GM18861 (cell line): ENCODE measurements at regions not wholly inside any gene's neighbourhood (a gene's known extent, or its start where the extent isn't known, plus 50 kb on each side); places are given as distances from the start of the nearest gene placed in this dataset.

Source experiments
- ATAC-seq: cut with Tn5 transposase; IDR thresholded peaks from one replicate; pipeline ENCODE4 v1.9.1; 2021; ENCODE audit not compliant: unreplicated experiment

GRCh38 chr7:132072873-132073272 is 503.4 kb downstream of the PLXNA4 start:
- no peak for ATAC-seq

- no peak for ATAC-seq
Observed at GRCh38 chr7:132072165-132072564, 504.1 kb downstream of the PLXNA4 start.

GRCh38 chr7:132069306-132069705 is 507.0 kb downstream of the PLXNA4 start:
- no peak for ATAC-seq

GRCh38 chr7:132066761-132067171 is 509.5 kb downstream of the PLXNA4 start:
- no peak for ATAC-seq

DNA sequence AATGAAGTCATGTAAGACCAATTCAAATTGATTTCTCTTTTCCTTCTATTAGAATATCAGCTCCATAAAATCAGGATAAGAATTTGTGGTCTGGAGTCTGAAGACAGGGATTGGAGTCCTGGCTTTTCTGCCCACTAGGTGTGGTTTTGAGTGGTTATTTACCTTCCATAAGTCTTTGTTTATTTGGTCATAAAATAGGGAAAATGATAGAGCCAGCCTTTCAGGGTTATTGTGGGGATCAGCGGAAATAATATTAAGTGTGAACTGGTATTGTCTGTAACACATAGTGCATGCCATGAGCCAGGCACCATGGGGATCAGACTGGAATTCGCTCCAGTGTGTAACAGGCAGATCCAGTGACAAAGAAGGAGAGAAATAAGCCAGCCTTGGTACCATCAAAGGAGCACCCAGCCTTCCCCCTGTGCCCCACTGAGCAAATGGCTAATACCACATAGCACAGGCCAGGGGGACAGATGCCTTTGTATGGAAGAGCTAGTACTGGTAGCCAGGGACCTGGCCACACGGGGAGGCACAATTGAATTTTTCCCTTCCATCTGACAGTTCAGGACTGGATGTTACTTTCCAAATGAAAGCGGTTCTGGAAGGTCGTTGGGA is 509.7 kb upstream of the PODXL start:
- no peak for ATAC-seq

GRCh38 chr7:132065193-132065988 is 509.0 kb upstream of the PODXL start:
- no peak for ATAC-seq

DNA sequence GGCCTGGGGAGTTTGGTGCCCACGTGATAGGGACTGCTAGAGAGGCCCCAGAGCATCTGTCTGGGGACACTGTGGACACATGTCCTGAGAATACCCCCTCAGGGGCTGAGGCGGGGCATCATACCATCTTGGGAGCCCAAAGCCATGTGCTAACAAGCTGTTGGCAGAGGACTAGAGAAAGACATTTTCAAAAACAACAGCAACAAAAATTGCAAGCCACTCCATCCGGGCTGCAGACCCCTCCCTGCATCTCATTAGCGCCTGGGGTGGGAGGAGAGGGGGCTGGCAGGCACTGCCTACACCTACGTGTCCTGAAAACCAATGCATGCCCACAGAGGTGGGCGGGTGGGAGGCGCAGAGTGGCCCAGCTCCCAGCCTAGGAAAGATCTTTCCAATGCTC is 507.4 kb upstream of the PODXL start:
- ATAC-seq = no peak

DNA sequence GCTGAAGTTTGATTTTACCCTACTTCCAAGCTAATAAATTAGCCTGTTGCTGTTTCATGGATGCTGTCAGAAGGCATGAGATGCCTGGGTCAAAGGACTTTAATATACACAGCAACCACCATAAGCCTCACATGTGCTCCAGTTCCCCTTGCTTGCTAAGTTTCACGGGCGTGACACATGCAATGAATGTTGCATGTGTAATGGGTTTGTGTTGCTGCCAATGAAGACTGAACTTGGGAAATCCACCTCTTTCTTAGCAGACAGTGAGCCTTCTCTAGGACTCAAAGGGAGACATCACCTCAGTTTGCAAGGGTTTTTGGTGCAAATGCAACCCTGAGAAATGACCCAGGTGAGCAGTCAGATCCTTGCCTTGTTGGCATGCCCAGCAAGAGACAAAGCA is 505.5 kb upstream of the PODXL start:
- no peak for ATAC-seq

DNA sequence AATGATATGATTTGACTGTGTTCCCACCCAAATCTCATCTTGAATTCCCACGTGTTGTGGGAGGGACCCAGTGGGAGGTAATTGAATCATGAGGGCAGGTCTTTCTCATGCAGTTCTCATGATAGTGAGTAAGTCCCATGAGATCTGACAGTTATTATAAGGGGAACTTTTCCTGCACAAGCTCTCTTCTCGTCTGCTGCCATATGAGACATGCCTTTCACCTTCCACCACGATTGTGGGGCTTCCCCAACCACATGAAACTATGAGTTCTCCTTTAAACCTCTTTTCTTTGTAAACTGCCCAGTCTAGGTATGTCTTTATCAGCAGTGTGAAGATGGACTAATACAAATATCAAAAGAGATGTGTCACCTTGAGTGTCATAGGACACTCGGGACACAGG is 502.7 kb upstream of the PODXL start:
- peak; percentile 84 for ATAC-seq

DNA sequence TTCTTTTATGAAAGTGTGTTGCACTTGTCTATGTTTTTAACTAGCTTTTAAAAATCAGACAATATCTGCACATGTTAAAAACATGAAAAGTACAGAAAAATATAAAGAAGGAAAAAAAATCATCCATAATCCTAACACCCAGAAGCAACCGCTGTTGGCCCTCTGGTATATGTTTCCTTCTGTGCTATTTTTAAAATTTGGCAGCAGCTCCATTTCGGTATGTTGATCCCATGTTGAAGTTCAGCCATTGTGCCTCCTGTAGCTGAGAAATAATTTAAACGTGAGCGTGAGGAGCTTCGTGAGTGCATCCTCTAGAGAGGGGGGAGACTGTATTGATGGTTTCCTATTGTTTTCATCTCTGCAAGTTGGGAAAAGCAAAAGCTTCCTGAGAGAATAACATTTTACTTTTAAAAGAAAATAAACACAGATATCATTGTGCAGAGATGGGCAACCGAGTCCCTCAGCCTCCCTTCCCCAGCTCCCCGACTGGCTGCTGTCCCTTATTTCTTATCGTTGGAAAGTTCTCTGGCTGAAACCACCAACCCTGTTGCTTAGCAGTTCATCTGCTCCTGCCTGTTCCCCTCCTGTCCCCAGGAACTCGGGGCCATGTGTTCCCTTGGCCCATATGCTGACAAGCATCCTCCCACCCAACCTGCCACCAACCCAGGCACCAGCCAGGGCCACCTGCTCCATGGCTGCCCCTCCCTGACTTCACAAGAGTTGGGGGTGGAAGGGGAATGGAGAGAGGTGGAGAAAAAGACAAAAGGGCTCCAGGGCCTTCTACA is 499.1 kb upstream of the PODXL start:
- ATAC-seq = no peak

DNA sequence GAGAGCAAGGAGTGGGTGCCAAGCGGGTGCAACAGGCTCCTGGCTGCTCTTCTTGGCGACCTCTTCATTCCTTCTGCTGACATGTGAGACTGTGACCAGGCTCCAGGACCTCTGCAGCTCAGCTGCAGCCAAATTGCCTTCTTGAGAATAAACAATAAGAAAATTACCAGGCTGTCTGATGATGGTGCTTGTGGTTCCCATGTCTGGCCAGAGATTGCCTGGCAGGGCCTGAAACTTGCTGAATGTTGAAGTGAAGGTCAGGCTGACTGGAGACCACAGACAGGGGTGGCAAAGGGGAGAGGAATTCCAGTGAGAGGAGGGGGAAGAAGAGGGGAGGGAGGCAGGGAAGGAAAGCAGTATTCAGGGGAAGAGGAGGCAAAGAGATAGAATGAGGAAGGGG is 497.4 kb upstream of the PODXL start:
- ATAC-seq = no peak

DNA sequence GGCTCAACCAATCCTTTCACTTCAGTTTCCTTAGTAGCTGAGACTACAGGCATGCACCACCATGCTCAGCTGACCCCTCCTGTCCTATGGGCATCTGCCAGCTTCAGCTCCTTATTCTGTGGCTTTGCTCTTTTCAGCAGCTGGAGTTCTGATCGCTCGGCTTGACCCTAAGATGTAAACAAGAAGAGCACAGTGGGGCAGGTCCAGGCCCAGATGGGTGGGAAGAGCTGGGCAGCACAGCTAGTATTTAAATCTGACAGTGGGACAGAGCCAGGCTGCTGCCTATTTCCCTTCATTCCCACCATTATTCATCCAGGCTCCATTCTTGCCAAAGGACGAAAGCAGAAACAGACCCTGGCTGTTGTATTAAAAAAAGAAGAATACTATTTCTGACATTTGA is 494.9 kb upstream of the PODXL start:
- no peak for ATAC-seq

DNA sequence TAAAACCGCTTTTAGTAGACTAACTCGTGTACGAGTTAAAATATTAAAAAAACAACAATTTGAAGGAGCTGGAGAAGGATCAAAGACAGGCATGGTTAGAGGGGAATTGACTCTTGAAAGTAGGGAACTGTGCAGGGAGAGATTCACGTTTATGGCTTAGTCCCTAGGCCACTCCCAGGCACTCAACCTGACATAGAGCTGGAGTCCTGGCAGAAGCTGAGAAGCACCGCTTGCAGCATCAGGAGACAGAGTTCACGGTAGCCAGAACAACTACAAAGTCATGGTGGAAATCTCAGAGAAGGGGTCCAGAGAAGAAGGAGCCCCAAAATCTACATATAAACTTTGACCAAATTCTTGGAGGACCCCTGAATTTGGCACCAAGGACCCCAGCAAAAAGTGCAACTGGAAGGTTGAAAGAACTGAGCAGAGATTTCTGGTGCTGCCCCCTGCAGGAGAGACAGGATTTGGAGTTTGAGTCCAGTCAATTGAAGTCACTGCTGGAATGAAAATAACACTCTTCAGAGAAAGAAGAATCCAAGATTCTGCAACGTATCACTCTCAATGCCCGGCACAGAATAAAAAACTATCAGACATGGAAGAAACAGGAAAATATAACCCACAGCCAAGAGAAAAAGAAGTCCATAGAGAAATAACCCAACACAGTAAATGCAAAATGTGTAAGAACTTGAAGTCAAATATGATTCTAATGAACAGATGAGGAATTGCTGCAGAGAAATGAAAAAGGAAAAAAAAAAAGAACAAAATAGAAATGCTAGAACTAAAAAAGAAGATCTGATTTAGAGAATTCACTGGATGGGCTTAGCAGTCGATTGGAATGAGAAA is 493.3 kb upstream of the PODXL start:
- ATAC-seq = no peak

GRCh38 chr7:132045481-132045980 is 489.1 kb upstream of the PODXL start:
- no peak for ATAC-seq

- no peak for ATAC-seq
Observed at GRCh38 chr7:132045002-132045401, 488.6 kb upstream of the PODXL start.

GRCh38 chr7:132044247-132044646 is 487.8 kb upstream of the PODXL start:
- no peak for ATAC-seq

DNA sequence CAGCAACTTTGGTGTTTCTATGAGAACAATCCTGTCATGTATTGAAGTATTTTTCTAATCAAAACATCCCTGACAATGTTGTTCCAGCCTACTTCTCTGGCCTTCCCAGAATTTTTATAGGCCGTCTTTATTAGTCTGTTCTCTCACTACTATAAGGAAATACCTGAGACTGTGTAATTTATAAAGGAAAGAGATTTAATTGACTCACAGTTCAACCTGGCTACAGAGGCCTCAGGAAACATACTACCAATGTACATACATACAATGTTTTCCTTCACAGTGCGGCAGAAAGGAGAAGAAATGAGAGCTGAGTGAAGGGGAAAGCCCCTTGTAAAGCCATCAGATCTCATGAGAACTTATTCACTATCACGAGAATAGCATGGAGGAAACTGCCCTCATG is 484.7 kb upstream of the PODXL start:
- ATAC-seq = no peak

DNA sequence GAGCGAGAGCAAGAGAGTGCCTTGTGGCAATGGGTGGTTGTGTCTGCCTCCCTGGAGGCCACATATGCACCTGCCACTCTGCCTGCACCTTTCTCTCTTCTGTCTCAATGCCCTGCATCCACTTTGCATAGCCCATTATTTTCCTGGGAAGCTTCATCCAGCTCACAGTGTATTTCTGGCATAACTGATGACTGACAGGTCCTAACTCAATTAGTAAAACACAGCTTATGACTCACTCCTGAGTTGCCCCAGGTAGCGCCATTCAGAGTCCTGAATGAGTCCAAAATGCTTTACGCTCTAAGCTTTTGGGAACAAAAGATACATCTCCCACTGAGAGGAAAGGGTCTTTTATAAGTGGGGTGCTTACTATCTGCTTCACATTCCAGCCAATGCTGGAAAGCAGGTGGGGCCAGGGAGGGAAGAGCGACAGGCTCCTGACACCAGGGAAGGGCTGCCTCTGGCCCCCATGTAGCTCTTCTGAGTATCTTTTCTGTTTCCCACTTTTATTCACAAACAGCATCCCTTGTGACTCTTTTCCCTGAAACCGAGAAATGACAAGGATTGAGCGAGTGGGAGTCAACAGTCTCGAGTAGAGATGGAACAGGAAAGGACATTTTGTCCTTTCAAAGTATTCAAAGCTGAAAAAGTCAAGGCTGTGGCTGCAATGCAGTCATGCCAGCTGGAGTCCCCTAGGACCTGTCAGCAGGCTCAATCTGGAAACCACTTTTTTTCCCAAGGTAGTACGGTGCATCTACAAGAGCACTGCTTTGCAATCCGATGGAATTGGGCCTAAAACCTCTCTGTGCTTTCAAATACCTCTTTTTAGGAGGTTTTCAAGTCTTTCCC is 479.3 kb upstream of the PODXL start:
- ATAC-seq = no peak

- ATAC-seq = no peak
Observed at GRCh38 chr7:132034748-132035416, 478.5 kb upstream of the PODXL start.
